Neural cell (in vitro differentiated cells): ENCODE measurements at regions not wholly inside any gene's neighbourhood (a gene's known extent, or its start where the extent isn't known, plus 50 kb on each side); places are given as distances from the start of the nearest gene placed in this dataset.

Experiments used
- H2AFZ ChIP-seq: fragments of 200-600, 300-800 bp; sonication (generic), shearing (Covaris generic); 2 replicates; pipeline ENCODE4 v1.6.0; 2014; ENCODE audit warnings: low read depth, mild to moderate bottlenecking, antibody characterized with exemption, low read length, moderate library complexity
- H3F3A ChIP-seq: fragments of 200-600 bp; shearing (Covaris generic); 2 replicates; pipeline ENCODE4 v1.6.1; 2016; ENCODE audit warnings: mild to moderate bottlenecking, moderate library complexity, mixed read lengths, antibody characterized with exemption, low read length; ENCODE audit not compliant: insufficient read depth, poor library complexity, severe bottlenecking
- H3K27ac ChIP-seq: fragments of 200-600, 300-800 bp; sonication (generic), shearing (Covaris generic); 2 replicates; pipeline ENCODE4 v1.5.1; 2014; ENCODE audit warnings: mild to moderate bottlenecking, low read length, moderate library complexity
- H3K27me3 ChIP-seq: fragments of 300-800, 200-600 bp; sonication (generic), shearing (Covaris generic); 2 replicates; pipeline ENCODE4 v1.6.0; 2014; ENCODE audit warnings: mild to moderate bottlenecking, low read depth, low read length, moderate library complexity; ENCODE audit not compliant: insufficient read depth
- H3K36me3 ChIP-seq: fragments of 300-800, 200-600 bp; sonication (generic), shearing (Covaris generic); 2 replicates; pipeline ENCODE4 v1.5.1; 2014; ENCODE audit warnings: mild to moderate bottlenecking, antibody characterized with exemption, low read length, moderate library complexity; ENCODE audit not compliant: insufficient read depth
- H3K4me2 ChIP-seq: fragments of 300-800, 200-600 bp; sonication (generic), shearing (Covaris generic); 2 replicates; pipeline ENCODE4 v1.6.0; 2014; ENCODE audit warnings: mild to moderate bottlenecking, low read length
- H3K4me3 ChIP-seq: fragments of 300-800, 200-600 bp; sonication (generic), shearing (Covaris generic); 2 replicates; pipeline ENCODE4 v1.5.1; 2014; ENCODE audit warnings: mild to moderate bottlenecking, low read length, moderate library complexity
- H3K79me2 ChIP-seq: fragments of 200-600 bp; shearing (Covaris generic); replicated peaks from 2 replicates; pipeline ENCODE4 v1.6.0; 2014; ENCODE audit warnings: mild to moderate bottlenecking, low read length, moderate library complexity; ENCODE audit not compliant: insufficient read depth
- H3K9ac ChIP-seq: fragments of 300-800, 200-600 bp; sonication (generic), shearing (Covaris generic); 2 replicates; pipeline ENCODE4 v1.6.1; 2016; ENCODE audit warnings: mild to moderate bottlenecking, low read length, mixed read lengths
- H3K9me2 ChIP-seq: fragments of 200-600 bp; shearing (Covaris generic); 2 replicates; pipeline ENCODE4 v1.6.1; 2016; ENCODE audit warnings: mild to moderate bottlenecking, low read length, mixed read lengths; ENCODE audit not compliant: insufficient read depth
- H3K9me3 ChIP-seq: fragments of 200-600, 300-800 bp; sonication (generic), shearing (Covaris generic); 2 replicates; pipeline ENCODE4 v1.6.1; 2016; ENCODE audit warnings: mild to moderate bottlenecking, mixed run types, low read length, moderate library complexity, mixed read lengths
- H4K20me1 ChIP-seq: fragments of 200-600 bp; shearing (Covaris generic); 2 replicates; pipeline ENCODE4 v1.6.1; 2016; ENCODE audit warnings: mild to moderate bottlenecking, mixed run types; ENCODE audit not compliant: insufficient read depth
- CTCF ChIP-seq: fragments of 450-650 bp; IDR thresholded peaks from 2 replicates; pipeline ENCODE4 v1.5.1; 2014; ENCODE audit warnings: antibody characterized with exemption, mild to moderate bottlenecking, moderate library complexity; ENCODE audit not compliant: poor library complexity, severe bottlenecking
- EP300 ChIP-seq: fragments of 450-650 bp; conservative IDR thresholded peaks from 2 replicates; pipeline ENCODE4 v1.6.1; 2014; ENCODE audit warnings: antibody characterized with exemption, mild to moderate bottlenecking, moderate library complexity; ENCODE audit not compliant: poor library complexity, severe bottlenecking
- EZH2 ChIP-seq: fragments of 200-600, 300-800 bp; shearing (Covaris generic), sonication (generic); IDR thresholded peaks from 2 replicates; pipeline ENCODE4 v1.6.1; 2014; ENCODE audit warnings: antibody characterized with exemption, low read length, borderline replicate concordance, mild to moderate bottlenecking; ENCODE audit not compliant: insufficient read depth, poor library complexity, severe bottlenecking
- MXI1 ChIP-seq: fragments of 450-650 bp; conservative IDR thresholded peaks from 2 replicates; pipeline ENCODE4 v1.6.1; 2014; ENCODE audit warnings: antibody characterized with exemption, mild to moderate bottlenecking; ENCODE audit not compliant: poor library complexity, severe bottlenecking
- POLR2AphosphoS5 ChIP-seq: IDR thresholded peaks from 2 replicates; pipeline ENCODE4 v1.6.1; 2012
- RAD21 ChIP-seq: fragments of 450-650 bp; conservative IDR thresholded peaks from 2 replicates; pipeline ENCODE4 v1.6.1; 2014; ENCODE audit warnings: antibody characterized with exemption, mild to moderate bottlenecking, moderate library complexity
- REST ChIP-seq: IDR thresholded peaks from 2 replicates; pipeline ENCODE4 v1.6.1; 2012; ENCODE audit warnings: borderline replicate concordance
- SMC3 ChIP-seq: fragments of 450-650 bp; conservative IDR thresholded peaks from 2 replicates; pipeline ENCODE4 v1.6.1; 2014; ENCODE audit warnings: antibody characterized with exemption, mild to moderate bottlenecking, moderate library complexity; ENCODE audit not compliant: poor library complexity
- TAF1 ChIP-seq: IDR thresholded peaks from 2 replicates; pipeline ENCODE4 v1.6.1; 2012; ENCODE audit warnings: low read depth

- Histone ChIP-seq H3K4me3 (no peak overlapping the region), H3K4me2 (no peak overlapping the region), H3K9ac (no peak overlapping the region), H2AFZ (no peak overlapping the region), H3K9me3 (no peaks in the 10 kb centered on the region), H4K20me1 (no peaks in the 10 kb centered on the region), H3K9me2 (no peaks in the 10 kb centered on the region), H3F3A (no peaks in the 10 kb centered on the region), H3K36me3 (no peaks in the 10 kb centered on the region), H3K27me3 (no peaks in the 10 kb centered on the region), H3K79me2 (no peaks in the 10 kb centered on the region), H3K27ac (no peak overlapping the region)
- TF ChIP-seq SMC3 (no peak), TAF1 (no peak), EZH2 (no peak), CTCF (no peak), POLR2AphosphoS5 (no peak), EP300 (no peak), REST (no peak), MXI1 (no peak), RAD21 (no peak)
These were observed 258.8 kb upstream of the CHD1 start for GRCh38 chr5:99187611-99188010.

- Histone ChIP-seq H4K20me1 (no peaks in the 10 kb centered on the region), H3K4me2 (no peak overlapping the region), H3K27me3 (no peaks in the 10 kb centered on the region), H3K36me3 (no peaks in the 10 kb centered on the region), H3F3A (no peaks in the 10 kb centered on the region), H3K9ac (no peak overlapping the region), H3K9me2 (no peaks in the 10 kb centered on the region), H3K9me3 (no peaks in the 10 kb centered on the region), H3K4me3 (no peak overlapping the region), H3K27ac (no peak overlapping the region), H2AFZ (no peak overlapping the region), H3K79me2 (no peaks in the 10 kb centered on the region)
- TF ChIP-seq EZH2 = no peak
- TF ChIP-seq CTCF = no peak
- no peak for TF ChIP-seq TAF1
- no peak for TF ChIP-seq SMC3
- TF ChIP-seq MXI1 = no peak
- no peak for TF ChIP-seq EP300
- no peak for TF ChIP-seq POLR2AphosphoS5
- no peak for TF ChIP-seq REST
- no peak for TF ChIP-seq RAD21
These were observed 250.4 kb upstream of the CHD1 start for GRCh38 chr5:99179206-99179605.
